Esophagus (tissue), 2 donors: ENCODE measurements at regions not wholly inside any gene's neighbourhood (a gene's known extent, or its start where the extent isn't known, plus 50 kb on each side); places are given as distances from the start of the nearest gene placed in this dataset.
A peak's percentile ranks its signal among the peaks of the same experiment; 100 is the strongest.

Experiments
- H3K27ac ChIP-seq, 2 donors: one replicate each; pipeline ENCODE4 v1.5.1; 2013; ENCODE audit warnings: low read depth in 2 of 2, mild to moderate bottlenecking in 2 of 2, inconsistent platforms in 1 of 2, low read length in 1 of 2, moderate library complexity in 1 of 2
- H3K27me3 ChIP-seq, 2 donors: one replicate each; pipeline ENCODE4 v1.6.1; 2013; ENCODE audit warnings: low read length in 2 of 2, control low read depth in 1 of 2, mild to moderate bottlenecking in 1 of 2; ENCODE audit not compliant: insufficient read depth in 2 of 2, control insufficient read depth in 1 of 2
- H3K36me3 ChIP-seq, 2 donors: one replicate each; pipeline ENCODE4 v1.6.1; 2013; ENCODE audit warnings: low read length in 1 of 2; ENCODE audit not compliant: control insufficient read depth in 2 of 2, insufficient read depth in 2 of 2
- H3K4me1 ChIP-seq, 2 donors: one replicate each; pipeline ENCODE4 v1.6.1; 2013; ENCODE audit warnings: low read length in 1 of 2; ENCODE audit not compliant: control insufficient read depth in 2 of 2, insufficient read depth in 2 of 2
- H3K4me3 ChIP-seq, 2 donors: one replicate each; pipeline ENCODE4 v1.5.1; 2013; ENCODE audit warnings: low read length in 2 of 2, mild to moderate bottlenecking in 2 of 2, low read depth in 1 of 2, moderate library complexity in 1 of 2
- H3K9me3 ChIP-seq, 2 donors: one replicate each; pipeline ENCODE4 v1.6.1; 2013; ENCODE audit warnings: mild to moderate bottlenecking in 2 of 2, low read depth in 1 of 2, low read length in 1 of 2, moderate library complexity in 1 of 2; ENCODE audit not compliant: control insufficient read depth in 2 of 2, insufficient read depth in 1 of 2
- whole genome bisulfite sequencing, 2 donors: extraction: QIAGEN DNeasy Blood & Tissue Kit; methylation state at CpG; one replicate each; pipeline ENCODE4 v1.1.7; 2013; 5-methylcytosine and 5-hydroxymethylcytosine counted together
- donor health status: healthy with polysubstance abuse.
- donor health status: Bipolar disorder and iron deficiency.

DNA sequence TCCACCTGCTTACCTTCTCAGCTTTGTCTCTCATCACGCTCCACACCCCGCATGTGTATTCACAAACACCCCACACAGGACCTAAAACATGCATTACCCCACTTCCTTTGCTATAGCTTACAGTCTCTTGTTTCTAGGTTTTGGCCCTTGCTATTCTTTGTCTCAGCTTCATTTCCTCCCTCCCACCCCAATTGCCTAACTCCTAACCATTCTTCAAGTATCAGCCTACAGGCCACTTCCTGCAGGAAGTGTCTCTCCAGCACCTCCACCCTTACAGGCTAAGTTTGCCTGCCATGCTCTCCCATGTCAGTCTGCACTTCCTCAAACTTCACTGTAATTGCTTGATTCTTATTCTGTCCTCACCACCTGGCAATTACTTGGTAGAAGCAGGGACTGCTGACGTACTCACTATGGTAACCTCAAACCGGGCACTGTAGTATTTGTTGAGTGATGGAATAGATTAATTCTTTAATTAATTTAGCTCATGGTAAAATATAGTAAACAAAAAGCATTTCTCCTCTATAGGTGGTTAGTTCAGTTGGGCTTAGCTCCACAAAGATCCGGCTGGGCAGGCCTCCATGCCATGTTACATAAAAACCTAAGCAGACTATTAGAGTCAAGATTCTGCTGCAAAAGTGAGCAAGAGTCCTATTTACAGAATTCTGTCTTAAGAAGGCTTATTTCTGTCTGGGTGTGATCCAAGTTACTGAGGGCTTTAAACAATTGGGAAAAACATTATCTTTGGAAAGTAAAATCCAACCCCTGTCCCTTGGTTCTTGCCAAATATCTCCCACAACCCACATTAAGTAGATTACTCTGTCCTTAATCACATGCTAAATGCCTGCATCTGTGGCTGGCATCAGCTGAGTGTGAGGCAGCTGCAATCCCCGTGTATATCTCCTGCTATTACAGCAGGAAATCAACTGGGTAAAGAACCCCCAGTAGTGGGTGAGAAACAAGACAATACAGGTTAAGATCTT is 124.7 kb upstream of the CPEB2 start:
- H3K9me3 ChIP-seq, result no peaks in the 10 kb centered on the region
- H3K36me3 ChIP-seq, result no peaks in the 10 kb centered on the region
- H3K4me3 ChIP-seq, result no peak overlapping the region
- 50 to 51% methylated on average over 6 of the region's 6 CpGs for WGBS, 2 donors
- peak overlapping the region; percentile 22 to 86 for H3K27ac ChIP-seq
- H3K4me1 ChIP-seq, result peaks cover 2 to 10% of the 10 kb centered on the region in 2 donors
- H3K27me3 ChIP-seq, result no peaks in the 10 kb centered on the region

- no peaks in the 10 kb centered on the region for H3K36me3 ChIP-seq
- H3K27ac ChIP-seq, result no peak overlapping the region
- H3K4me3 ChIP-seq, result no peak overlapping the region
- 91 to 94% methylated on average over 3 of the region's 3 CpGs for WGBS, 2 donors
- no peaks in the 10 kb centered on the region for H3K27me3 ChIP-seq
- no peaks in the 10 kb centered on the region for H3K9me3 ChIP-seq
- peaks cover 2 to 10% of the 10 kb centered on the region in 2 donors for H3K4me1 ChIP-seq
Observed at GRCh38 chr4:14878681-14879080, 123.6 kb upstream of the CPEB2 start.

DNA sequence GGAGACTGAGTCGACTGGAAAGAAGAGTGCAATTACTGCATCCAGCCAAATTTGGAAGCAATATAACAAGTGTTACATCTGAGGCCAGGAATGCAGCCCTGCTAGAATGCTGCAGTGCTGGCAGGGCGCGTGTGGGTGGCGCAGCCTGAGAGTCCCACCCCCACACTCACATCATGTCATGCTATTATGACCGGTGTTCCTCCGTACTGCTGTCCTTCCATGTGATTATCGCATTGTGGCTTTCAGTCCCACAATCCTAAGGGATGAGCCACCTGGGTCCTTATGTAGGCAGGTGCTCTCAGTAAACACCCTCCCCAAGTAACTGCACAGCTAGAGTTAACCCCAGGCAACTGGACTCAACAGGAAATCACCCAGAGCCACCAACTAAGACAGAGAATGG is 122.6 kb upstream of the CPEB2 start:
- no peaks in the 10 kb centered on the region for H3K36me3 ChIP-seq
- H3K27me3 ChIP-seq, result no peaks in the 10 kb centered on the region
- WGBS, 2 donors, result 65 to 83% methylated on average over 7 of the region's 7 CpGs
- H3K27ac ChIP-seq, result no peak overlapping the region
- H3K4me3 ChIP-seq, result no peak overlapping the region
- no peaks in the 10 kb centered on the region for H3K9me3 ChIP-seq
- peaks cover 2 to 10% of the 10 kb centered on the region in 2 donors for H3K4me1 ChIP-seq

DNA sequence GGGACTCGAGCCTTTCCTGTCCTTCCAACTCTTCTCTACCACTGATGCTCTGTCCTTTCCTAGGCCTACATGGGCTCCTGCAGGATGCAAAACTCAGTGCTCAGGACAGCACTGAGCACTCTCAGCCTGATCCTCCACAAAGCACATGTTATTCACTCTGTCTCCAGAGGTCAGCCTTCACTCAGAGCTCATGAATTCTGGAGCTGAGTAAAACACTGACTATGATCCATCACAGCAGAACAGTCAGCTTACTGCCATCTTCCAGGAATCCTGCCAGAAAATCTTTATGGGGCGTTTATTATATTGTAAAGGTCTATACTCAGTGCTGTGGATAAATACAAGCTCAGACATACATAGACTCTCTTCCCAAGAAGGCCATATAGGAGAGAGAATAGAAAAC is 121.5 kb upstream of the CPEB2 start:
- H3K9me3 ChIP-seq, result no peaks in the 10 kb centered on the region
- H3K4me3 ChIP-seq, result no peak overlapping the region
- H3K27ac ChIP-seq, result peak overlapping the region in 1 of 2 donors; percentile 44
- 67 to 73% methylated on average over 2 of the region's 2 CpGs for WGBS, 2 donors
- peaks cover 2 to 10% of the 10 kb centered on the region in 2 donors for H3K4me1 ChIP-seq
- H3K36me3 ChIP-seq, result no peaks in the 10 kb centered on the region
- H3K27me3 ChIP-seq, result no peaks in the 10 kb centered on the region

- Histone ChIP-seq H3K4me3 (no peak overlapping the region), H3K27me3 (no peaks in the 10 kb centered on the region), H3K36me3 (no peaks in the 10 kb centered on the region), H3K4me1 (peaks cover 2 to 4% of the 10 kb centered on the region in 2 donors), H3K9me3 (no peaks in the 10 kb centered on the region), H3K27ac (no peak overlapping the region)
- WGBS, 2 donors, result 91 to 92% methylated on average over 3 of the region's 3 CpGs
Observed at GRCh38 chr4:14883166-14883565, 119.1 kb upstream of the CPEB2 start.

GRCh38 chr4:14883661-14884060 is 118.6 kb upstream of the CPEB2 start:
- no peak overlapping the region for H3K4me3 ChIP-seq
- H3K9me3 ChIP-seq, result no peaks in the 10 kb centered on the region
- H3K27ac ChIP-seq, result no peak overlapping the region
- peaks cover 2 to 4% of the 10 kb centered on the region in 2 donors for H3K4me1 ChIP-seq
- no peaks in the 10 kb centered on the region for H3K27me3 ChIP-seq
- WGBS, 2 donors, result 89 to 90% methylated on average over 1 of the region's 1 CpG
- H3K36me3 ChIP-seq, result no peaks in the 10 kb centered on the region

GRCh38 chr4:14887842-14888433 is 114.3 kb upstream of the CPEB2 start:
- WGBS, 2 donors, result 84% methylated on average over 9 of the region's 9 CpGs
- peak overlapping the region; percentile 82 to 92 for H3K27ac ChIP-seq
- H3K4me1 ChIP-seq, result no peaks in the 10 kb centered on the region

DNA sequence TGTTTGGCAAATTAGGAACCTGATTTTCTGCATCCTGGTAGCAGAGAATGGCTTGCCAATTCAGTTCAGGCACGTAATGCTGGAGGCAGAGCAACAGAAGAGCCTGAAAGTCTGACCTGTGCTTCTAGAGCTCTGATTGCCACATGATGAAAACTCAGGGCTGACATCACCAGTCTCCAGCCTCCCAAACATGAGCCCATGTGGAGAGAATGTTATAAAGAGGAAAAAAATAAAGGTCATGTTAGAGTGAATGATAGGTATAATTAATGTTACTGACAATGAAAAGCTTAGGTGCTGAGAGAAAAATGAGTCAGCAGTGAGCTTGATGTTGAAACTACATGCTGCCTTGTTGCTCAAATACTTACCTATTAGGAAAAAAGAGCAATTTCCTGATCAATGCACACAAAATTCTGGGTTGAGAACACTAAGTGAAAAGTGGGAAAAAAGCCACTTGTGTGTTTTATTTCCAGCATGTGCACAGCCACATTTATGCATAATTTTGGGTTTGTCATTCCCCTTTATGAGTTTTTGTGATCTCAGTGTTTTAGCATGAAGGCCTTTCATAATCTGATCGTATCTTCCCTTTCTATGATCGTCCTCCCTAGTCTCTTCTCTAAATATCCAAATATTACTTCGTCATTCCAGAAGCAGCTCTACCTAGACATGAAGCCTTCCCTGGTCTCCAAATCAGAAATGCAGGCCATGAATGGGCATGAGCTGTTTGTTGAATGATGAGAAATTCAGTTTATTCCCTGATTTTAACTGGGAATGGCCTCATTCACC is 113.3 kb upstream of the CPEB2 start:
- no peak overlapping the region for H3K4me3 ChIP-seq
- peak overlapping the region; percentile 82 to 92 for H3K27ac ChIP-seq
- H3K9me3 ChIP-seq, result peaks cover 0 to 2% of the 10 kb centered on the region in 2 donors
- WGBS, 2 donors, result 57 to 67% methylated on average over 4 of the region's 4 CpGs
- H3K36me3 ChIP-seq, result no peaks in the 10 kb centered on the region
- H3K4me1 ChIP-seq, result no peaks in the 10 kb centered on the region
- no peaks in the 10 kb centered on the region for H3K27me3 ChIP-seq

More at GRCh38 chr4:14887842-14888433, 114.3 kb upstream of the CPEB2 start:
- Histone ChIP-seq H3K9me3 (peaks cover 0 to 2% of the 10 kb centered on the region in 2 donors), H3K36me3 (no peaks in the 10 kb centered on the region), H3K4me3 (no peak overlapping the region), H3K27me3 (no peaks in the 10 kb centered on the region)

DNA sequence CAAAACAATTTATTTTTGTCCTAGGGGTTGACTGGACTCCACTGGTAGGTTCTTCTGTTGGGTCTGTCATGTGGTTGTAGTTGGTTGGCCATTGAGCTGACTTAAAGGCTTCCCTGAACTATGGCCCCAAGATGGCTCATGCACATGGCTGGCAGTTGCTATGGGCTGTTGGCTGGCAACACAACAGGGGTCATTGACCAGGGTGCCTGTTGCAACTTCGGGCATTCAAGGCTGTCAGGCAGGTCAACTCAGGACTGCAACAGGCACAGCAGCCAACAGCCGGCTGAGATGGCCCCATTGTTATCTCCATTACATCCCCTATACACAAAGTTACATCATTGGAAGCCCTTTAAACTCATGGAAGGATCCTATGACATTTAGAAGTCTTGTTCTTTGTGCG is 109.7 kb upstream of the CPEB2 start:
- Histone ChIP-seq H3K9me3 (peaks cover 0 to 2% of the 10 kb centered on the region in 2 donors), H3K4me3 (no peak overlapping the region), H3K4me1 (no peaks in the 10 kb centered on the region), H3K27me3 (no peaks in the 10 kb centered on the region), H3K36me3 (no peaks in the 10 kb centered on the region), H3K27ac (no peak overlapping the region)
- WGBS, 2 donors, result 90 to 96% methylated on average over 3 of the region's 3 CpGs
